Activated T-helper 1 cell treated with Interleukin-2 at 50 U/mL for 16 hours (primary cell): ENCODE measurements at regions not wholly inside any gene's neighbourhood (a gene's known extent, or its start where the extent isn't known, plus 50 kb on each side); places are given as distances from the start of the nearest gene placed in this dataset.

Experiments used
- DNase-seq: peaks from one replicate; pipeline ENCODE4 v3.0.0-alpha.2; 2020; ENCODE audit warnings: low read depth

- no peak for DNase-seq
Measured at GRCh38 chr10:128221807-128222206, 95.6 kb upstream of the MKI67 start.

- no peak for DNase-seq
Measured at GRCh38 chr10:128222332-128222849, 96.2 kb upstream of the MKI67 start.

GRCh38 chr10:128230401-128230800 is 104.2 kb upstream of the MKI67 start:
- DNase-seq: no peak

GRCh38 chr10:128233422-128233821 is 107.2 kb upstream of the MKI67 start:
- no peak for DNase-seq

- DNase-seq: no peak
Measured at GRCh38 chr10:128237710-128238109, 111.5 kb upstream of the MKI67 start.

GRCh38 chr10:128241023-128241422 is 114.8 kb upstream of the MKI67 start:
- DNase-seq: no peak

- DNase-seq: no peak
Measured at GRCh38 chr10:128242641-128243040, 116.4 kb upstream of the MKI67 start.

GRCh38 chr10:128245026-128245425 is 118.8 kb upstream of the MKI67 start:
- DNase-seq: no peak

- DNase-seq: no peak
Measured at GRCh38 chr10:128247576-128247975, 121.4 kb upstream of the MKI67 start.

- DNase-seq: no peak
Measured at GRCh38 chr10:128254476-128254875, 128.3 kb upstream of the MKI67 start.

GRCh38 chr10:128257428-128257827 is 131.2 kb upstream of the MKI67 start:
- no peak for DNase-seq

- DNase-seq: no peak
Measured at GRCh38 chr10:128258421-128258976, 132.3 kb upstream of the MKI67 start.

- peak; percentile 3 for DNase-seq
Measured at GRCh38 chr10:128263891-128264688, 137.9 kb upstream of the MKI67 start.

- no peak for DNase-seq
Measured at GRCh38 chr10:128265596-128265995, 139.4 kb upstream of the MKI67 start.

- no peak for DNase-seq
Measured at GRCh38 chr10:128267581-128267980, 141.4 kb upstream of the MKI67 start.

GRCh38 chr10:128268015-128268722 is 141.9 kb upstream of the MKI67 start:
- DNase-seq: no peak

GRCh38 chr10:128274938-128275337 is 148.7 kb upstream of the MKI67 start:
- no peak for DNase-seq

GRCh38 chr10:128275388-128276177 is 149.4 kb upstream of the MKI67 start:
- DNase-seq: no peak

GRCh38 chr10:128277267-128277840 is 151.1 kb upstream of the MKI67 start:
- no peak for DNase-seq

- no peak for DNase-seq
Measured at GRCh38 chr10:128278362-128278761, 152.1 kb upstream of the MKI67 start.

GRCh38 chr10:128280271-128280670 is 154.0 kb upstream of the MKI67 start:
- no peak for DNase-seq

GRCh38 chr10:128281343-128281742 is 155.1 kb upstream of the MKI67 start:
- no peak for DNase-seq
